ENCODE measurements at regions not wholly inside any gene's neighbourhood (a gene's known extent, or its start where the extent isn't known, plus 50 kb on each side); places are given as distances from the start of the nearest gene placed in this dataset.

DNA sequence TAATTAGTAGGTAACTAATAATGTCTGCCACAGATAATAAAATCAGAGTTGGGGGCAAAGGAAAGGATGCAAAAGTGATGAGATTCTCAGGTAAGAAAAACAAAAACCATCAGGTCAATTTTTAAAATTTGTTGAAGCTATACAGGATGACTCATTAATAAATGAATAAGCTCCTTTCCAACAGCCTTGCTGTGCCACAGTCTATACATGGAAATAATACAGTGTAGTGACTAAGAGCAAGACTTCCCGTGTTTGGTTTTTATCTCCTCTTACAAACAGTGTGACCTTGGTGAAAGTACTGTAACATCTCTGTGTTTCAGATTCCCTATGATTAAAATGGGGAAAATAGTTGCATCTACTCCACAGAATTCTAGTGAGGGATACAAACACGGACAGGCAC lies 331.6 kb downstream of the PYDC2 start:
- no peaks in the 10 kb centered on the region for H3K36me3 ChIP-seq (ENCODE audit: control insufficient read depth in 4 of 4, insufficient read depth in 4 of 4, low read length in 4 of 4)
- H3K9ac ChIP-seq (ENCODE audit: insufficient read depth in 1 of 2, low read length in 2 of 2), result no peak overlapping the region
- ATAC-seq (ENCODE audit: insufficient read depth, low FRiP score), result no peak
- H3K4me1 ChIP-seq (ENCODE audit: control insufficient read depth in 5 of 5, insufficient read depth in 5 of 5, low read length in 5 of 5), result no peaks in the 10 kb centered on the region
- no peak overlapping the region for H3K27ac ChIP-seq (ENCODE audit: low read depth in 1 of 2, low read length in 1 of 2)
- peaks cover 0 to 6% (median 2%) of the 10 kb centered on the region in 4 donors for H3K9me3 ChIP-seq (ENCODE audit: control insufficient read depth in 4 of 4, insufficient read depth in 3 of 4, low read length in 3 of 4)
- WGBS, 2 donors, result 75 to 79% methylated on average over 2 of the region's 2 CpGs
- H3K27me3 ChIP-seq (ENCODE audit: control insufficient read depth in 3 of 3, insufficient read depth in 3 of 3, low read length in 2 of 3), result no peaks in the 10 kb centered on the region
- TF ChIP-seq, protein P1, sequence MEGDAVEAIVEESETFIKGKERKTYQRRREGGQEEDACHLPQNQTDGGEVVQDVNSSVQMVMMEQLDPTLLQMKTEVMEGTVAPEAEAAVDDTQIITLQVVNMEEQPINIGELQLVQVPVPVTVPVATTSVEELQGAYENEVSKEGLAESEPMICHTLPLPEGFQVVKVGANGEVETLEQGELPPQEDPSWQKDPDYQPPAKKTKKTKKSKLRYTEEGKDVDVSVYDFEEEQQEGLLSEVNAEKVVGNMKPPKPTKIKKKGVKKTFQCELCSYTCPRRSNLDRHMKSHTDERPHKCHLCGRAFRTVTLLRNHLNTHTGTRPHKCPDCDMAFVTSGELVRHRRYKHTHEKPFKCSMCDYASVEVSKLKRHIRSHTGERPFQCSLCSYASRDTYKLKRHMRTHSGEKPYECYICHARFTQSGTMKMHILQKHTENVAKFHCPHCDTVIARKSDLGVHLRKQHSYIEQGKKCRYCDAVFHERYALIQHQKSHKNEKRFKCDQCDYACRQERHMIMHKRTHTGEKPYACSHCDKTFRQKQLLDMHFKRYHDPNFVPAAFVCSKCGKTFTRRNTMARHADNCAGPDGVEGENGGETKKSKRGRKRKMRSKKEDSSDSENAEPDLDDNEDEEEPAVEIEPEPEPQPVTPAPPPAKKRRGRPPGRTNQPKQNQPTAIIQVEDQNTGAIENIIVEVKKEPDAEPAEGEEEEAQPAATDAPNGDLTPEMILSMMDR (IDR thresholded peaks at IDR 0.05; ENCODE audit: control extremely low read depth, extremely low read depth), result no peak
- no peak for DNase-seq
- H3K4me3 ChIP-seq, result no peak overlapping the region

DNA sequence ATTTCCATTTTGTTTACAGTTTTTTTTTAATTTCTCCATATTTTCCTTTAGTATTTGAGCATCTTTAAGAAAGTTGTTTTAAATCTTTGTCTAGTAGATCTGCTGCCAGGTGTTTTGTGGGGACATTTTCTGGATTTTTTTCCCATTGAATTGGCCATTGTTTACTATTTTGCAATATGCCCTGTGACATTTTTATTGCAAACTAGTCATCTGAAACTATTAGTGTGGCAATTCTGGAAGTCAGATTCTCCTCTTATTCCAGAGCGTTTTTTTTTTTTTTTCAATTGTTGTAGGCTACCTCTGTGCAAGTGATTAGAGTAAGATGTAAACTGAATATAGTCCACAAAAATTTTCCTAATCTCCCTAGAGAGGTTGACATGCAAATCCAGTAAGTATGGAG lies 334.2 kb downstream of the PYDC2 start:
- Histone ChIP-seq H3K36me3 (ENCODE audit: control insufficient read depth in 4 of 4, insufficient read depth in 4 of 4, low read length in 4 of 4) (no peaks in the 10 kb centered on the region), H3K9me3 (ENCODE audit: control insufficient read depth in 4 of 4, insufficient read depth in 3 of 4, low read length in 3 of 4) (peaks cover 0 to 6% (median 2%) of the 10 kb centered on the region in 4 donors), H3K27ac (ENCODE audit: low read depth in 1 of 2, low read length in 1 of 2) (no peak overlapping the region), H3K4me1 (ENCODE audit: control insufficient read depth in 5 of 5, insufficient read depth in 5 of 5, low read length in 5 of 5) (no peaks in the 10 kb centered on the region), H3K4me3 (no peak overlapping the region), H3K9ac (ENCODE audit: insufficient read depth in 1 of 2, low read length in 2 of 2) (no peak overlapping the region), H3K27me3 (ENCODE audit: control insufficient read depth in 3 of 3, insufficient read depth in 3 of 3, low read length in 2 of 3) (no peaks in the 10 kb centered on the region)
- ATAC-seq (ENCODE audit: insufficient read depth, low FRiP score) (no peak), DNase-seq (no peak)
- TF ChIP-seq, protein P1 (IDR thresholded peaks at IDR 0.05; ENCODE audit: control extremely low read depth, extremely low read depth), result no peak
- WGBS, 2 donors, result 92 to 96% methylated on average over 1 of the region's 1 CpG

DNA sequence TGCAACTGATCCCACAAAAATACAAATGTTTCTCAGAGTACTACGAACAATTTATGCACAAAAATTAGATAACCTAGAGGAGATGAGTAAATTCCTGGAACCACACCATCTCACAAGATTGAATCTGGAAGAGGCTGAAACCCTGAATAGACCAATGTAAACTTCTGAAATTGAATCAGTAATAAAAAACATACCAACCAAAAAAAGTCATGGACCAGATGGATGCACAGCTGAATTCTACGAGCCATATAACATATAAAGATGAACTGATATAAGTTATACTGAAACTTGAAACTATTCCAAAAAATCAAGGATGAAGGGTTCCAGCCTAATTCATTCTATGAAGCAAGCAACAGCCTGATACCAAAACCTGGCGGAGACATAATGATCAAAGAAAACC lies 336.3 kb downstream of the PYDC2 start:
- Histone ChIP-seq H3K4me3 (no peak overlapping the region), H3K9ac (ENCODE audit: insufficient read depth in 1 of 2, low read length in 2 of 2) (no peak overlapping the region), H3K4me1 (ENCODE audit: control insufficient read depth in 5 of 5, insufficient read depth in 5 of 5, low read length in 5 of 5) (no peaks in the 10 kb centered on the region), H3K36me3 (ENCODE audit: control insufficient read depth in 4 of 4, insufficient read depth in 4 of 4, low read length in 4 of 4) (no peaks in the 10 kb centered on the region), H3K27ac (ENCODE audit: low read depth in 1 of 2, low read length in 1 of 2) (no peak overlapping the region), H3K27me3 (ENCODE audit: control insufficient read depth in 3 of 3, insufficient read depth in 3 of 3, low read length in 2 of 3) (no peaks in the 10 kb centered on the region), H3K9me3 (ENCODE audit: control insufficient read depth in 4 of 4, insufficient read depth in 3 of 4, low read length in 3 of 4) (peaks cover 0 to 9% (median 2%) of the 10 kb centered on the region in 4 donors)
- WGBS, 2 donors, result 90 to 93% methylated on average over 3 of the region's 3 CpGs
- TF ChIP-seq, protein P1 (IDR thresholded peaks at IDR 0.05; ENCODE audit: control extremely low read depth, extremely low read depth), result no peak
- ATAC-seq (ENCODE audit: insufficient read depth, low FRiP score), result no peak
- no peak for DNase-seq

DNA sequence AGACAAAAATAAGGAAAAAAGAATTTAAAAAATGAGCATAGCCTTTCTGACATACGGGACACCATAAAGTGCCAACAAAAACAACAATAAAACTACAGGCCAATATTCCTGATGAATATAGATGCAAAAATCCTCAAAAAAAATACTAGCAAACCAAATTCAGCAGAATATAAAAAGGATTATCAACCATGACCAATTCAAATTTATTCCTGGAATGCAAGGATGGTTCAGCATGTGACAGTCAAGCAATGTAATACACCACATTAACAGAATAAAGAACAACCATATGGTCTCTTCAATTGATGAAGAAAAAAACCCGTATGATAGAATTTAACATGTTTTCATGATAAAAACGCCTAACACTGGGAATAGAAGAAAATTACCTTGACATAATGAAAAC lies 341.7 kb downstream of the PYDC2 start:
- 76 to 88% methylated on average over 3 of the region's 3 CpGs for WGBS, 2 donors
- peaks cover 0 to 12% (median 4%) of the 10 kb centered on the region in 4 donors for H3K9me3 ChIP-seq (ENCODE audit: control insufficient read depth in 4 of 4, insufficient read depth in 3 of 4, low read length in 3 of 4)

More for the DNA sequence above, 341.7 kb downstream of the PYDC2 start:
- TF ChIP-seq, protein P1 (IDR thresholded peaks at IDR 0.05; ENCODE audit: control extremely low read depth, extremely low read depth), result no peak
- no peak for DNase-seq
- no peak overlapping the region for H3K9ac ChIP-seq (ENCODE audit: insufficient read depth in 1 of 2, low read length in 2 of 2)
- H3K4me3 ChIP-seq, result no peak overlapping the region
- no peak for ATAC-seq (ENCODE audit: insufficient read depth, low FRiP score)
- H3K4me1 ChIP-seq (ENCODE audit: control insufficient read depth in 5 of 5, insufficient read depth in 5 of 5, low read length in 5 of 5), result no peaks in the 10 kb centered on the region
- H3K36me3 ChIP-seq (ENCODE audit: control insufficient read depth in 4 of 4, insufficient read depth in 4 of 4, low read length in 4 of 4), result no peaks in the 10 kb centered on the region
- no peaks in the 10 kb centered on the region for H3K27me3 ChIP-seq (ENCODE audit: control insufficient read depth in 3 of 3, insufficient read depth in 3 of 3, low read length in 2 of 3)
- H3K27ac ChIP-seq (ENCODE audit: low read depth in 1 of 2, low read length in 1 of 2), result no peak overlapping the region
